HEK293 (cell line): ENCODE measurements at regions not wholly inside any gene's neighbourhood (a gene's known extent, or its start where the extent isn't known, plus 50 kb on each side); places are given as distances from the start of the nearest gene placed in this dataset.

Experiments
- CTCF ChIA-PET: fragments of 350-600 bp; formaldehyde crosslinking; extraction: SDS; loops from one replicate; lab custom pipeline; 2021; ENCODE audit warnings: antibody characterized with exemption; lab: Yijun Ruan, JAX
- POLR2A ChIA-PET: fragments of 300-600 bp; formaldehyde crosslinking; extraction: SDS; loops from one replicate; lab custom pipeline; 2020; ENCODE audit warnings: antibody characterized with exemption, inconsistent platforms; lab: Yijun Ruan, JAX
- H3K27ac ChIP-seq: fragments of 200-500 bp; sonication (Bioruptor generic); 2 replicates; pipeline ENCODE4 v1.5.1; 2014; ENCODE audit warnings: low read depth, low read length, control low read depth, inconsistent platforms; ENCODE audit errors: extremely low read depth
- H3K36me3 ChIP-seq, 2 experiments: fragments of 200-500 bp in 1 of 2; sonication (Bioruptor generic) in 1 of 2; 1 replicate in 1 of 2; 2 replicates in 1 of 2; pipeline ENCODE4 v1.5.1; 2014 to 2017; ENCODE audit warnings: inconsistent platforms in 2 of 2, low read length in 2 of 2; ENCODE audit not compliant: control insufficient read depth in 2 of 2, insufficient read depth in 1 of 2
- H3K4me1 ChIP-seq: fragments of 200-500 bp; sonication (Bioruptor generic); 2 replicates; pipeline ENCODE4 v1.5.1; 2014; ENCODE audit warnings: mild to moderate bottlenecking, low read length, inconsistent platforms; ENCODE audit not compliant: control insufficient read depth, insufficient read depth
- H3K4me3 ChIP-seq: 2 replicates; pipeline ENCODE4 v1.5.1; 2011; ENCODE audit warnings: low read depth, mild to moderate bottlenecking, control low read depth, low read length, moderate library complexity
- H3K9me3 ChIP-seq: fragments of 200-500 bp; sonication (Bioruptor generic); 2 replicates; pipeline ENCODE4 v1.5.1; 2014; ENCODE audit warnings: low read depth, low read length, inconsistent platforms; ENCODE audit not compliant: control insufficient read depth, insufficient read depth
- BCL11A ChIP-seq: fragments of 450-650 bp; formaldehyde crosslinking; IDR thresholded peaks from 2 replicates; pipeline ENCODE4 v1.5.1; 2016; ENCODE audit warnings: low read depth, missing biosample characterization, missing genetic modification characterization
- HOXC10 ChIP-seq: sonication (generic); formaldehyde crosslinking; IDR thresholded peaks from 2 replicates; pipeline ENCODE4 v1.8.1; 2023; ENCODE audit warnings: mild to moderate bottlenecking, missing genetic modification reagents
- IKZF3 ChIP-seq: fragments of 450-650 bp; IDR thresholded peaks from 2 replicates; pipeline ENCODE4 v1.5.0; 2018; ENCODE audit warnings: missing biosample characterization, mild to moderate bottlenecking, missing genetic modification characterization, moderate library complexity
- SETDB1 ChIP-seq: IDR thresholded peaks from one replicate; pipeline ENCODE4 v1.6.1; 2017; ENCODE audit warnings: mild to moderate bottlenecking, low read length, moderate library complexity, mixed read lengths; ENCODE audit not compliant: insufficient read length
- ZNF132 ChIP-seq: fragments of 450-650 bp; formaldehyde crosslinking; IDR thresholded peaks from 2 replicates; pipeline ENCODE4 v1.5.1; 2017; ENCODE audit warnings: missing biosample characterization, missing genetic modification characterization, borderline replicate concordance
- ZNF169 ChIP-seq: fragments of 450-650 bp; formaldehyde crosslinking; IDR thresholded peaks from 2 replicates; pipeline ENCODE4 v1.5.1; 2016; ENCODE audit warnings: missing biosample characterization, missing genetic modification characterization
- ZNF174 ChIP-seq: fragments of 450-650 bp; formaldehyde crosslinking; IDR thresholded peaks from 2 replicates; pipeline ENCODE4 v1.5.0; 2017; ENCODE audit warnings: missing biosample characterization, mild to moderate bottlenecking, missing genetic modification characterization
- ZNF23 ChIP-seq: fragments of 450-650 bp; formaldehyde crosslinking; IDR thresholded peaks from 2 replicates; pipeline ENCODE4 v1.5.1; 2016; ENCODE audit warnings: missing biosample characterization, missing genetic modification characterization, borderline replicate concordance
- ZNF24 ChIP-seq: fragments of 450-650 bp; formaldehyde crosslinking; IDR thresholded peaks from 2 replicates; pipeline ENCODE4 v1.5.1; 2016; ENCODE audit warnings: missing biosample characterization, missing genetic modification characterization
- ZNF266 ChIP-seq: fragments of 450-650 bp; formaldehyde crosslinking; IDR thresholded peaks from 2 replicates; pipeline ENCODE4 v1.5.1; 2016; ENCODE audit warnings: missing biosample characterization, missing genetic modification characterization, low read depth
- ZNF274 ChIP-seq, 2 experiments: fragments of 200-500 bp in 1 of 2; fragments of 450-650 bp in 1 of 2; sonication (Bioruptor generic) in 1 of 2; formaldehyde crosslinking in 1 of 2; IDR thresholded peaks; 2 replicates each; pipeline versions ENCODE4 v1.5.1 to v1.6.1; 2014 to 2016; ENCODE audit warnings: borderline replicate concordance in 1 of 2, inconsistent platforms in 1 of 2, low read length in 1 of 2, missing biosample characterization in 1 of 2, missing genetic modification characterization in 1 of 2
- ZNF335 ChIP-seq: fragments of 450-650 bp; formaldehyde crosslinking; conservative IDR thresholded peaks from 2 replicates; pipeline ENCODE4 v1.5.1; 2016; ENCODE audit warnings: missing biosample characterization, missing genetic modification characterization
- ZNF341 ChIP-seq: fragments of 450-650 bp; formaldehyde crosslinking; IDR thresholded peaks from 2 replicates; pipeline ENCODE4; 2016; ENCODE audit warnings: low read depth, missing biosample characterization, missing genetic modification characterization
- ZNF473 ChIP-seq: fragments of 450-650 bp; formaldehyde crosslinking; IDR thresholded peaks from 2 replicates; pipeline ENCODE4 v1.5.1; 2017; ENCODE audit warnings: missing biosample characterization, missing genetic modification characterization
- ZNF555 ChIP-seq: fragments of 450-650 bp; formaldehyde crosslinking; conservative IDR thresholded peaks from 2 replicates; pipeline ENCODE4 v1.5.1; 2017; ENCODE audit warnings: missing biosample characterization, mild to moderate bottlenecking, missing genetic modification characterization, inconsistent platforms
- ZNF600 ChIP-seq: fragments of 450-650 bp; formaldehyde crosslinking; IDR thresholded peaks from 2 replicates; pipeline ENCODE4 v1.5.1; 2016; ENCODE audit warnings: missing biosample characterization, missing genetic modification characterization
- TF ChIP-seq, protein P1 (sequence below): fragments of 450-650 bp; formaldehyde crosslinking; IDR thresholded peaks from 2 replicates; pipeline ENCODE4 v1.5.1; 2017; ENCODE audit warnings: missing biosample characterization, missing genetic modification characterization
- TF ChIP-seq, protein P2 (sequence below): fragments of 450-650 bp; formaldehyde crosslinking; IDR thresholded peaks from 2 replicates; pipeline ENCODE4 v1.5.1; 2016; ENCODE audit warnings: missing biosample characterization, missing genetic modification characterization
- TF ChIP-seq, protein P3 (sequence below): fragments of 450-650 bp; formaldehyde crosslinking; conservative IDR thresholded peaks from 2 replicates; pipeline ENCODE4 v1.5.1; 2016; ENCODE audit warnings: low read depth, missing biosample characterization, missing genetic modification characterization
- TF ChIP-seq, protein P4 (sequence below): fragments of 450-650 bp; formaldehyde crosslinking; IDR thresholded peaks from 2 replicates; pipeline ENCODE4 v1.5.1; 2016; ENCODE audit warnings: missing biosample characterization, missing genetic modification characterization
- TF ChIP-seq, protein P5 (sequence below): fragments of 450-650 bp; formaldehyde crosslinking; IDR thresholded peaks from 2 replicates; pipeline ENCODE4; 2016; ENCODE audit warnings: missing biosample characterization, missing genetic modification characterization
- TF ChIP-seq, protein P6 (sequence below): fragments of 450-650 bp; formaldehyde crosslinking; IDR thresholded peaks from 2 replicates; pipeline ENCODE4 v1.5.1; 2016; ENCODE audit warnings: missing biosample characterization, missing genetic modification characterization

DNA sequence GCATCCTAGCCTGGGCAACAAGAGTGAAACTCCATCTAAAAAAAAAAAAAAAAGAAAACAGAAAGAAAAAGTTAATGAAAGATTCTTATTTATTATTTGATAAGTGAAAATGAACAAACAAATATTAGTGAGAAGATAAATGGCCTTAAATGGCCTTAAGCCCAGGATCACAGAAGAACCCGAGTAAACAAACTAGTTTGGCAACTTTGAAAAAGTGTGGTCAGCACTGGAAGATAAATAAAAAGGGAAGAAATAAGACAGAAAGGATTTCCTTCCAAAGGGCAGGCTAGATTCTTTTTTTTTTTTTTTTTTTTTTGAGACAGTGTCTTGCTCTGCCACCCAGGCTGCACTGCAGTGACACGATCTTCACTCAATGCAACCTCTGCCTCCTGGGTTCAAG lies 692.4 kb downstream of the CPS1 start (continued):
- TF ChIP-seq, protein P1, sequence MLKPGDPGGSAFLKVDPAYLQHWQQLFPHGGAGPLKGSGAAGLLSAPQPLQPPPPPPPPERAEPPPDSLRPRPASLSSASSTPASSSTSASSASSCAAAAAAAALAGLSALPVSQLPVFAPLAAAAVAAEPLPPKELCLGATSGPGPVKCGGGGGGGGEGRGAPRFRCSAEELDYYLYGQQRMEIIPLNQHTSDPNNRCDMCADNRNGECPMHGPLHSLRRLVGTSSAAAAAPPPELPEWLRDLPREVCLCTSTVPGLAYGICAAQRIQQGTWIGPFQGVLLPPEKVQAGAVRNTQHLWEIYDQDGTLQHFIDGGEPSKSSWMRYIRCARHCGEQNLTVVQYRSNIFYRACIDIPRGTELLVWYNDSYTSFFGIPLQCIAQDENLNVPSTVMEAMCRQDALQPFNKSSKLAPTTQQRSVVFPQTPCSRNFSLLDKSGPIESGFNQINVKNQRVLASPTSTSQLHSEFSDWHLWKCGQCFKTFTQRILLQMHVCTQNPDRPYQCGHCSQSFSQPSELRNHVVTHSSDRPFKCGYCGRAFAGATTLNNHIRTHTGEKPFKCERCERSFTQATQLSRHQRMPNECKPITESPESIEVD (tag by site-specific recombination), result no peak
- no peak for TF ChIP-seq ZNF555 (tag by site-specific recombination)
- TF ChIP-seq HOXC10 (CRISPR knock-in tag), result no peak
- no peak for TF ChIP-seq ZNF335

DNA sequence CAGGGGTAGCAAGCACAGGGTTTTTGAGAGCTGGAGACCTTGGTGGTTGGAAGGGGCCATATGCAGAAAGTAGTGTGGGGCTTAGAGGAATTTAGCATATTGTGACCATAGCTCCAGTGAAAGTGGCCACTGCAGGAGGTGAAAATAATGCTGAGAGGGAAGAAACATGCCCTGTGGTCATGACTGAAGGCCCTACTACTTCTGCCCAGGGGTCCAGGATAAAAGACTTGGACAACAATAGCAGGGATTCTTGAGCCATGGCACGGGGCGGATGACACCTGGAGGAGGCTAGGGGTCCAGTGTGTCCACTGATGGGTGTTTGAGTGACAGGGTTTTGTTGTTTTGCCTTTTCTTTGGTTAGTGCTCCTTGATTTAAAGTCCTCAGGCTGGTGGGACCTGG lies 694.6 kb downstream of the CPS1 start:
- no peaks in the 10 kb centered on the region for H3K4me1 ChIP-seq
- ChIA-PET CTCF (interaction anchor here (0.7 to 1.1 kb wide), 2 partner anchors 495 to 1470 kb away, joined by 3 read pairs; no protein-coding TSS in a partner anchor), POLR2A (no interaction called here)
- no peak overlapping the region for H3K4me3 ChIP-seq
- no peak for TF ChIP-seq BCL11A (tag by site-specific recombination)
- TF ChIP-seq, protein P2, sequence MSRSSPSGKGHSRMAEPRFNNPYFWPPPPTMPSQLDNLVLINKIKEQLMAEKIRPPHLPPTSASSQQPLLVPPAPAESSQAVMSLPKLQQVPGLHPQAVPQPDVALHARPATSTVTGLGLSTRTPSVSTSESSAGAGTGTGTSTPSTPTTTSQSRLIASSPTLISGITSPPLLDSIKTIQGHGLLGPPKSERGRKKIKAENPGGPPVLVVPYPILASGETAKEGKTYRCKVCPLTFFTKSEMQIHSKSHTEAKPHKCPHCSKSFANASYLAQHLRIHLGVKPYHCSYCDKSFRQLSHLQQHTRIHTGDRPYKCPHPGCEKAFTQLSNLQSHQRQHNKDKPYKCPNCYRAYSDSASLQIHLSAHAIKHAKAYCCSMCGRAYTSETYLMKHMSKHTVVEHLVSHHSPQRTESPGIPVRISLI, result no peak
- TF ChIP-seq ZNF24 (tag by site-specific recombination), result no peak
- no peak for TF ChIP-seq ZNF266 (tag by site-specific recombination)
- no peak for TF ChIP-seq ZNF341 (tag by site-specific recombination)
- TF ChIP-seq IKZF3, result no peak
- TF ChIP-seq, protein P3, sequence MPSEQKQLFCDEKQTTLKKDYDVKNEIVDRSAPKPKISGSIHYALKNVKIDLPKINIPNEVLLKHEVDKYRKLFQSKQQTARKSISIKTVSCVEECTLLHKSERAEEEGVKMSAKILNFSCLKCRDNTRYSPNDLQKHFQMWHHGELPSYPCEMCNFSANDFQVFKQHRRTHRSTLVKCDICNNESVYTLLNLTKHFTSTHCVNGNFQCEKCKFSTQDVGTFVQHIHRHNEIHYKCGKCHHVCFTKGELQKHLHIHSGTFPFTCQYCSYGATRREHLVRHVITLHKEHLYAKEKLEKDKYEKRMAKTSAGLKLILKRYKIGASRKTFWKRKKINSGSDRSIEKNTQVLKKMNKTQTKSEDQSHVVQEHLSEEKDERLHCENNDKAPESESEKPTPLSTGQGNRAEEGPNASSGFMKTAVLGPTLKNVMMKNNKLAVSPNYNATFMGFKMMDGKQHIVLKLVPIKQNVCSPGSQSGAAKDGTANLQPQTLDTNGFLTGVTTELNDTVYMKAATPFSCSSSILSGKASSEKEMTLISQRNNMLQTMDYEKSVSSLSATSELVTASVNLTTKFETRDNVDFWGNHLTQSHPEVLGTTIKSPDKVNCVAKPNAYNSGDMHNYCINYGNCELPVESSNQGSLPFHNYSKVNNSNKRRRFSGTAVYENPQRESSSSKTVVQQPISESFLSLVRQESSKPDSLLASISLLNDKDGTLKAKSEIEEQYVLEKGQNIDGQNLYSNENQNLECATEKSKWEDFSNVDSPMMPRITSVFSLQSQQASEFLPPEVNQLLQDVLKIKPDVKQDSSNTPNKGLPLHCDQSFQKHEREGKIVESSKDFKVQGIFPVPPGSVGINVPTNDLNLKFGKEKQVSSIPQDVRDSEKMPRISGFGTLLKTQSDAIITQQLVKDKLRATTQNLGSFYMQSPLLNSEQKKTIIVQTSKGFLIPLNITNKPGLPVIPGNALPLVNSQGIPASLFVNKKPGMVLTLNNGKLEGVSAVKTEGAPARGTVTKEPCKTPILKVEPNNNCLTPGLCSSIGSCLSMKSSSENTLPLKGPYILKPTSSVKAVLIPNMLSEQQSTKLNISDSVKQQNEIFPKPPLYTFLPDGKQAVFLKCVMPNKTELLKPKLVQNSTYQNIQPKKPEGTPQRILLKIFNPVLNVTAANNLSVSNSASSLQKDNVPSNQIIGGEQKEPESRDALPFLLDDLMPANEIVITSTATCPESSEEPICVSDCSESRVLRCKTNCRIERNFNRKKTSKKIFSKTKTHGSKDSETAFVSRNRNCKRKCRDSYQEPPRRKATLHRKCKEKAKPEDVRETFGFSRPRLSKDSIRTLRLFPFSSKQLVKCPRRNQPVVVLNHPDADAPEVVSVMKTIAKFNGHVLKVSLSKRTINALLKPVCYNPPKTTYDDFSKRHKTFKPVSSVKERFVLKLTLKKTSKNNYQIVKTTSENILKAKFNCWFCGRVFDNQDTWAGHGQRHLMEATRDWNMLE (tag by site-specific recombination), result no peak
- TF ChIP-seq SETDB1, result no peak
- TF ChIP-seq, protein P4, sequence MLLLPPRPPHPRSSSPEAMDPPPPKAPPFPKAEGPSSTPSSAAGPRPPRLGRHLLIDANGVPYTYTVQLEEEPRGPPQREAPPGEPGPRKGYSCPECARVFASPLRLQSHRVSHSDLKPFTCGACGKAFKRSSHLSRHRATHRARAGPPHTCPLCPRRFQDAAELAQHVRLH (tag by site-specific recombination), result no peak
- TF ChIP-seq ZNF473, result no peak
- no peak for TF ChIP-seq ZNF174
- no peak for TF ChIP-seq ZNF600
- TF ChIP-seq ZNF132 (tag by site-specific recombination), result no peak
- TF ChIP-seq, protein P5, sequence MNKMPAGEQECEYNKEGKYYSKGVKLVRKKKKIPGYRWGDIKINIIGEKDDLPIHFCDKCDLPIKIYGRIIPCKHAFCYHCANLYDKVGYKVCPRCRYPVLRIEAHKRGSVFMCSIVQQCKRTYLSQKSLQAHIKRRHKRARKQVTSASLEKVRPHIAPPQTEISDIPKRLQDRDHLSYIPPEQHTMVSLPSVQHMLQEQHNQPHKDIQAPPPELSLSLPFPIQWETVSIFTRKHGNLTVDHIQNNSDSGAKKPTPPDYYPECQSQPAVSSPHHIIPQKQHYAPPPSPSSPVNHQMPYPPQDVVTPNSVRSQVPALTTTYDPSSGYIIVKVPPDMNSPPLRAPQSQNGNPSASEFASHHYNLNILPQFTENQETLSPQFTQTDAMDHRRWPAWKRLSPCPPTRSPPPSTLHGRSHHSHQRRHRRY (tag by site-specific recombination), result no peak
- TF ChIP-seq ZNF23 (tag by site-specific recombination), result no peak
- TF ChIP-seq, protein P6, sequence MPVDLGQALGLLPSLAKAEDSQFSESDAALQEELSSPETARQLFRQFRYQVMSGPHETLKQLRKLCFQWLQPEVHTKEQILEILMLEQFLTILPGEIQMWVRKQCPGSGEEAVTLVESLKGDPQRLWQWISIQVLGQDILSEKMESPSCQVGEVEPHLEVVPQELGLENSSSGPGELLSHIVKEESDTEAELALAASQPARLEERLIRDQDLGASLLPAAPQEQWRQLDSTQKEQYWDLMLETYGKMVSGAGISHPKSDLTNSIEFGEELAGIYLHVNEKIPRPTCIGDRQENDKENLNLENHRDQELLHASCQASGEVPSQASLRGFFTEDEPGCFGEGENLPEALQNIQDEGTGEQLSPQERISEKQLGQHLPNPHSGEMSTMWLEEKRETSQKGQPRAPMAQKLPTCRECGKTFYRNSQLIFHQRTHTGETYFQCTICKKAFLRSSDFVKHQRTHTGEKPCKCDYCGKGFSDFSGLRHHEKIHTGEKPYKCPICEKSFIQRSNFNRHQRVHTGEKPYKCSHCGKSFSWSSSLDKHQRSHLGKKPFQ (tag by site-specific recombination), result no peak
- no peak for TF ChIP-seq ZNF274 (IDR thresholded peaks at IDR 0.05; ENCODE audit: low read length)
- TF ChIP-seq ZNF274 (tag by site-specific recombination; IDR thresholded peaks at IDR 0.05; ENCODE audit: borderline replicate concordance), result no peak
- no peak for TF ChIP-seq ZNF169 (tag by site-specific recombination)
- H3K27ac ChIP-seq, result no peak overlapping the region
- no peaks in the 10 kb centered on the region for H3K36me3 ChIP-seq
- H3K9me3 ChIP-seq, result no peaks in the 10 kb centered on the region
